Amniotic epithelial cell (primary cell): ENCODE measurements at regions not wholly inside any gene's neighbourhood (a gene's known extent, or its start where the extent isn't known, plus 50 kb on each side); places are given as distances from the start of the nearest gene placed in this dataset.

Source experiments
- DNase-seq: peaks from one replicate; pipeline ENCODE4 v3.0.0-alpha.2; 2010; ENCODE audit warnings: low read depth

GRCh38 chr10:121182219-121182618 is 331.1 kb downstream of the WDR11 start:
- DNase-seq, result no peak

DNA sequence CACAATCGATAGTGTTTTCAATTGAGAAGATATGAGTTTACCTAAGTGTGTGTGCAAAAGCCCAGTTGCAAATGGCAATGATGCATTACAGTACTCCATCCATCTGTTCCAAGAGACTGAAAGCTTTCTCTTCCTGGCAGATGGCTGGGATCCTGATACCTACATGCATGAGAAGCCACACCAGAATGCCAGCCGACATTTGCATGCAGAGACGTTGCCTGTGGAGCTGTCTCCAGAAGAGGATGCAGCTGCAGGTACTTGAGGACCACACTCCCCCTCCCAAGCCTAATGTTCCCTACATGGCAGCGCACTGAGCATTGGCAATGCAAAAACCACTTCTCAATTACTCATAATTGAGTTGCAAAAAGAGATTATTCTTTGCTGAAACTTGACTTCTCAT is 332.1 kb downstream of the WDR11 start:
- no peak for DNase-seq

DNA sequence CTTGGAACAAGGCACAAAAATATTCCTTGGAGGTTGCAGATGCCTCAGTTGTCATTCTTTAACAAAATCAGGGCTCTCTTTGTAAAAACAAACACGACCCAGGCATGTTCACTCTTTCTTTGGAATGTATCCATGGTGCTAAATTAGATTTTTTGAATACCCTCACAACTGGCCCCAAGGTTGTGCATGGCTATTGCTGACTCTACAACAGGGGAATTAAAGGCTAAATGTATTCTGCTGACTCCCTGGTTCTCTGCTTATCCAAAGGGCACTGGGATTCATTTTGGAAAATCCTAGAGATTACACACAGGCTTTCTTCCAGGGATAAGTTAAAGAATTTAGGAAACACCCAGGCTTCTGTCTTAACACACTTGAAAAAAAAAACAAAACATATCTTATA is 332.5 kb downstream of the WDR11 start:
- no peak for DNase-seq

DNA sequence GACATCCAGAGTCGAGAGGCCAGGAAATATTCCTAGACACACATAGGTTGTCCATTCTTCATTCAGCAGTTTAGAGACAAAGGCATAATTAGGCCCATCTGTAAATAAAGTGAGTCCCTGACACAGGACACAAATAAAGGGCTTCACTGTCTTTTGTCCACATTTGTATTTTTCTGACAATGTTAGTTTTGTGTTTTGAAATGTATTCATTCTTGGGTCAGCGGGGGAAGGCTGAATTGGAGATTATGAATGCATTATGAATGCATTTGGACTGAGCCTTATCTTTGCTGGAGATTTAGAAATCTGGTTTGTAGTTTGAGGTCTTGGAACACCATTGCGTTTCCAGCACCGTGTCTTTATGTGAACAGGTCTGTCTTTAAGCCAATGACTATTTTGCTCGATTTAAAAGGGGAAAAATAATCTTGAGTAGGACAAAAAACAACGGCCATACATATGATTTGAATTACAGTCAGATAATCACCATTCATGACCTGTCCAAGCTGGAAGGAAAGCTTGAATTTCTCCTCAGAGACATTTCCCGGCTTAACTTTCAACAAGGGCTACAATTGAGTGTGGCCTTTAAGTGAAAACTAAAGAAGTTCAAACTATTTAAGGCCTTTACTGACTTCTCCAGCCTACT is 334.8 kb downstream of the WDR11 start:
- no peak for DNase-seq

- DNase-seq, result no peak
Observed at GRCh38 chr10:121187391-121187790, 336.2 kb downstream of the WDR11 start.

- DNase-seq, result no peak
Observed at GRCh38 chr10:121188005-121188404, 336.8 kb downstream of the WDR11 start.

DNA sequence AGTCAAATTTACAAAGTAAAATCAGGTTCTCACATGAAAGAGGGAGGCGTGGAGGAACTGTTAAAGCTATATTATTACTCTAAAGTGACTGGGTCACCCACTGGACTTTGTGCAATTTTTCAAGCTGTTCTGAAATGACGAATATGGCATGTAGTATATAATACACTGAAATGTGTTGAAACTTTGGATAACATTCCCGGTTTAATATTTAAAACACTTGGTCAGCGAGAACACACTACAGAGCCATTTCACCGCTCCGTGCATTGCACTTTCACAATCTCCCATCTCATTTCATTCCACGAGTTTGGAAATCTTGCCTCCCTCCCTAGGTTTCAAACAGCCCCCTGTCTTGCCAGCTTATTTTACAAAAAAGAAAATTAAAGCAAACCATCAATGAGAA is 337.9 kb downstream of the WDR11 start:
- no peak for DNase-seq

GRCh38 chr10:121194696-121195523 is 343.7 kb downstream of the WDR11 start:
- no peak for DNase-seq

DNA sequence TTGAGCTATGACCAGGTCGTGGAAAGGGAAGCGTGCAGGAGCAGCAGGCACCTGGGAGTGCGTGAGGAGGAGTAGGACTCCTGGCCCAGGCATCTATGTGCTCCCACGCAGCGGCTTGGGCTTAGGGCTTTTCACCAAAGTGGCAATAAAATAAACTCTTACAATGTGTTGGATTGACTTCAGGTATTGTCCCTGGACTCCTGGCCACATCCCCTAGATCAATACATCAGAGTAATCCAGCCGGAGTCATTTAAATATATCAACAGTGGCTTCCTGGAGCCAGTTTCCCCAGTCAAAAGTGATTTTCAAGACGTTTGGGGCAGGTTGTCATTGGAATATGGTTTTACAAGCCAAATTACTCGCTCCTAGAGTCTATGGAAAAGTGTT is 344.4 kb downstream of the WDR11 start:
- DNase-seq, result no peak

DNA sequence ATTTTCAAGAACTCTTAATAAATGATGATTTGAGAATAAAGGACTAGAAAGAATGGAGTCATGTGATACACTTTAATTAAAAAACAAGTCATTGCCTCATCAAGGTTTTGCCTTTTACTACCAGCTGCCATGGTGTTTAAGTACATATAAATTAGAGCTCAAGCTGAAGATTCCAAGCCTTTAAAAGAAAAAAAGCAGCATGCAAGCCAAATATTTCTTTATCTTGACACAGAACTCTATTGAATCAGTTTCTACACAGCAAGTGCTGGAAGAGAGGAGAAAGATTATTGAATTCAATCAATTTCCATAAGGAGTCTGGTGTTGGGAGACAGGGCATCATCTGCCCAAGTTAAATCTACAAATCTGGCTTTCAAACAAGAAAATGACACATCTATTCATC is 347.9 kb downstream of the WDR11 start:
- no peak for DNase-seq

- DNase-seq, result no peak
Observed at GRCh38 chr10:121205625-121206024, 354.5 kb downstream of the WDR11 start.

DNA sequence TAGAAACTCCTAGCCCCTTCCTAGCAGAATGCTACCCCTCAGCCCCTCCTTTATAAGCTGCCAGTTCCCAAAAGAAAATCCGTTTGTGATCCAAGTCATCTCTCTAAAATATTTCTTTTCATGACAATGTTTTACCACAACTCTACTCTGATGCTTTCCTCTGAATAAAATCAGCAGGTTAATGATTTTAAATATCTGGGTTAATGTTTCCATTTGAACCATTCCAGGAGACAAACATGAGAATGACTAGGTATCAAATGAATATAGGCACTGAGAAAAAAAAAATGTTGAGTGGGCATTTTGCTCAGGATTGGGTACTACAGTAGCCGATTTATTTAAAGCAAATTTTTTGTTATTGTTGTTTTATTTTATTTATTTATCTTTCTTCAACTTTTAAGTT is 360.3 kb downstream of the WDR11 start:
- DNase-seq, result no peak

- DNase-seq, result no peak
Observed at GRCh38 chr10:121213437-121213836, 362.3 kb downstream of the WDR11 start.

GRCh38 chr10:121216295-121216694 is 365.1 kb downstream of the WDR11 start:
- DNase-seq, result no peak

GRCh38 chr10:121216721-121217181 is 365.6 kb downstream of the WDR11 start:
- no peak for DNase-seq

DNA sequence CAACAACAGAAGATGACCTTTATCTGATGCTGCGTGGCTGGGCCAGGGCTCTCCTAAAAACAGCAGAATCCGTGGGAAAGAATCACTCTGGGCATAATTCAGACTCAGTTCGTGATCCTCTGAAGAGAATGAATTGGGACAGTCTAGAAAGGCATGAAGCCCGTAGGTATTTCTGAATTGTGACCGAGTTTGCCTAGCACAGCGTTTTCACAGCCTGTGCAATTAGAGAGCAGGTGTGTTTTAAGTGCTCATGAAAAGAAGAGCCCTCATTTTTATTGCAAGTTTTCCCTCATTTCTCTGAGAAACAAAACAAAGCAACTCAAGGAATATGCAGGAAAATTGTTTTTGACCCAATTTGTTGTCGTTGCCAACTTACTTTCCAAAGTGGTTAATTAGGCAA is 366.2 kb downstream of the WDR11 start:
- DNase-seq, result no peak

DNA sequence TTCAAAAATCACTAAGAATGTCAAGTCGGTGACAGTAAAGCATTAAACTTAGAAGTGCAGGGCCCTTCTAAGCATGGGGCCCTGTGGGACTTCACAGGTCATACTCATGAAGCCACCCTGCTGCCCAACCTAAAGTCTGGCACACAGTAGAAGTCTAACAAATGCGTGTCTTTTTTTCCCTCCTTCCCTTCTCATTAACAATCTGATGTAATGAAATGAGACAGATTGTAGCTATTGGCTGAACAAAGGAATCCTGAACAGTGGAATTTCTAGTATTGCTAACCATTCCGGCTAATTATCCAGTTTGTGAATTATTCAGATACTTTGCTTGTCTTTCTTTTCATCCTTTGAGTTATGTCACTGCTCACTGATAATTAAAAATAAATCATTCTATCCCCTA is 369.9 kb downstream of the WDR11 start:
- DNase-seq, result no peak

DNA sequence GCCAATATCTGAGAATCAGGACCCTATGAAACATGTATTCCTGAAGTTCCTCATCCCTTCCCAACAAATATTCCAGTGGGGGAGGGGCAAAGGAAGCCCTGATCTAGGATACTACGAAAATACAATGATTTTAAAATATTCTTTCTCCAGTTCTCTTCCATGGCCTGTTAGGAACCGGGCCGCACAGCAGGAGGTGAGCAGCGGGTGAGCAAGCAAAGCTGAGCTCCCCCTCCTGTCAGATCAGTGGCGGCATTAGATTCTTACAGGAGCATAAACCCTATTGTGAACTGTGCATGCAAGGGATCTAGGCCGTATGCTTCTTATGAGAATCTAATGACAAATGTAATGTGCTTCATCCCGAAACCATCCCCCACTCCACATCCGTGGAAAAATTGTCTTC is 370.8 kb downstream of the WDR11 start:
- no peak for DNase-seq

GRCh38 chr10:121222842-121223241 is 371.7 kb downstream of the WDR11 start:
- DNase-seq, result no peak

GRCh38 chr10:121231079-121231478 is 367.2 kb downstream of the FGFR2 start:
- DNase-seq, result no peak

GRCh38 chr10:121232494-121232893 is 365.8 kb downstream of the FGFR2 start:
- DNase-seq, result no peak

- no peak for DNase-seq
Observed at GRCh38 chr10:121235692-121236091, 362.6 kb downstream of the FGFR2 start.

GRCh38 chr10:121236621-121237020 is 361.6 kb downstream of the FGFR2 start:
- DNase-seq, result no peak

DNA sequence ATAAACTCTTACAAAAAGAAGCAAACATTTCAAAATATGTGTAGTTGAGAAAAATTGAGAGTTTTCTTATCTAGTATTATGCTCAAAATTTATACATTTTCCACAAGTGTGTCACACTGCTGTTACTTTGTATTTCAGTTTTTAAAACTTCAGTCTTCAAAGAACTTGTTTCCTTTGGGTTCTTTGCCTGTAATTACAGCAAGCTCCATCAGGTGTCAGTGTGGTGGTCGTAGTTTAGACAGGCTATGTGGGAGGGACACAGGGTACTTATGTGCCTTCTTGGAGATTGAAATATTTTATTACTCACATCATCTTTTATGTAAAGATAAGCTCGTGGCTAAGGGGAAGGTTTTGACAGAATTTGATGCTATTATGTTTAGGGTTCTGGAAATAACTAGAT is 360.5 kb downstream of the FGFR2 start:
- no peak for DNase-seq
